HUES48 (cell line): ENCODE measurements at regions not wholly inside any gene's neighbourhood (a gene's known extent, or its start where the extent isn't known, plus 50 kb on each side); places are given as distances from the start of the nearest gene placed in this dataset.

Experiments used
- H3K27ac ChIP-seq: one replicate; pipeline ENCODE4 v1.7.0; 2013; ENCODE audit warnings: low read depth, low read length, inconsistent platforms
- H3K27me3 ChIP-seq: 2 replicates; pipeline ENCODE4 v1.6.1; 2013; ENCODE audit warnings: mild to moderate bottlenecking, low read length; ENCODE audit not compliant: control insufficient read depth, insufficient read depth
- H3K36me3 ChIP-seq: 2 replicates; pipeline ENCODE4 v1.6.1; 2013; ENCODE audit warnings: low read length; ENCODE audit not compliant: control insufficient read depth, insufficient read depth
- H3K4me1 ChIP-seq: 2 replicates; pipeline ENCODE4 v1.6.1; 2013; ENCODE audit warnings: mild to moderate bottlenecking, low read length; ENCODE audit not compliant: control insufficient read depth, insufficient read depth
- H3K4me3 ChIP-seq: 2 replicates; pipeline ENCODE4 v1.5.1; 2013; ENCODE audit warnings: mild to moderate bottlenecking, low read depth, low read length
- H3K9ac ChIP-seq: 2 replicates; pipeline ENCODE4 v1.6.1; 2013; ENCODE audit warnings: mild to moderate bottlenecking, low read depth, low read length, moderate library complexity
- H3K9me3 ChIP-seq: 2 replicates; pipeline ENCODE4 v1.6.1; 2013; ENCODE audit warnings: low read length; ENCODE audit not compliant: control insufficient read depth, insufficient read depth

DNA sequence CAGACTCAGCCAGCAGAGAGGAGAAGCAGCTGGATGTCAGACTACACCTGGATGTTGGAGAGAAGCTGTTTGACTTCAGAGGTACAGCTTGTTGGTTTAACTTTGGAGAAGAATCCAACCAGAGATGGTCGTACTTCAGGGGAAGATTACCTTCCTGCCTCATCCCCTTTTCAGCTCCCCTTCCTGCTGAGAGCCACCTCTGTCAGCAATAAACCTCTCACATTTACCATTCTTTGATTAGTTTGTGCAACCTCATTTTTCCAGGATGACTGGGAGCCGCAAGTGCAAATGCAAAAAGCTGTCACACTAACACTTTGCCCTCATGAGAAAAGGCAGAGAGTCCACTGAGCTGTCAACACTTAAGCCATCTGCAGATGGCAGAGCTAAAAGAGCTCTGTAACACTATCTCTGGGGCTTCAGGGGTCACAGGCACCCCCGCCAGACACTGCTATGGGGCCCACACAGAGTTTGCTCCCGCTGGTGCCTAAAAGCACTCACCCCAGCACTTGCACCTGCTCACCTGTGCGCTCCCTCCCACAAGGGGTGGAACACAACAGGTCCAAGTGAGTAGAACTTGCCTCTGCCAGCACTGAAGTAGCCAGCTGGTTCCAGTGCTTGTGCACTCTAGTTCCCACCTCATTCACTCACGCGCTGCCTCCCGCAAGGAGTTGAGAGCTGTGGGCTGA is 391.7 kb downstream of the METTL4 start:
- no peak overlapping the region for H3K27ac ChIP-seq
- H3K4me3 ChIP-seq = no peak overlapping the region
- no peaks in the 10 kb centered on the region for H3K36me3 ChIP-seq

DNA sequence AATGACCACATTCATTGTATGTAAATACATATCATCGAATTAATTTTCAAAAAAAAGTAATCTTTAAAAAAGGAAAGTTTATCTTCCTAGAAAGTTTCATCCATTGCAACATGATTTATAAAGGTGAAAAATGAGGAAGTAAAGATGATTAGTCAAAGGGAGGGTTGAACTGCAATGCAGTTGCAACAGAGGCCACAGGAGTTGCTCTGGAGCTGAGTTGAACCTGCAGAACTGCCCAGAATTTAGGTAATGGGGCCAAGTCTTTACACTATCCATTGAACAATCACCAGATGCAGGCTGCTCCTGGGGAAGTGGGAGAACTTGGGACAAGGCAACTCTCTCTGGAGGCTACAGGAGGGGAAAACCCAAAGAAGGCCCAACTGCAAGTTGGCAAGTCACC is 390.7 kb downstream of the METTL4 start:
- Histone ChIP-seq H3K4me3 (no peak overlapping the region), H3K27me3 (no peaks in the 10 kb centered on the region), H3K4me1 (no peaks in the 10 kb centered on the region), H3K27ac (no peak overlapping the region), H3K9me3 (no peaks in the 10 kb centered on the region), H3K9ac (no peak overlapping the region), H3K36me3 (no peaks in the 10 kb centered on the region)

More for the DNA sequence above, 391.7 kb downstream of the METTL4 start:
- no peaks in the 10 kb centered on the region for H3K27me3 ChIP-seq
- H3K9me3 ChIP-seq = no peaks in the 10 kb centered on the region
- H3K4me1 ChIP-seq = no peaks in the 10 kb centered on the region
- no peak overlapping the region for H3K9ac ChIP-seq

DNA sequence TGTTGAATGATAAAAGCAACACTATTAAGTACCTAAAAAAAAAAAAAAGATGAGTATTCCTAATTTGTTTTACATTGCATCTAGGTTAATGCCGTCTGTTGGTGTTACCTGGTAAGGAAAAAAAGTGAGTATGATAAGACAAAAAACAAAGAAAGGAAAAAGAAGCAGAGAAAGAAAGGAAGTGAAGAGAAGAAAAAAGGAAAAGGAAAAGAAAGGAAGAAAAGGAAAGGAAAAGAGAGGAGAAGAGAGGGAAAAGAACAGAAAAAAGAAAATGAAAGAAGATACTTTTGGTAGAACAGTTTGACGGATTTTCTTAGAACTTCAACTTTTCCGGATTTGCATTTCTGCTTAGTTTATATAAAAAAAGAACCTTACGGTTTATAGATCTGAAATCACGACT is 387.9 kb downstream of the METTL4 start:
- no peak overlapping the region for H3K4me3 ChIP-seq
- H3K27me3 ChIP-seq = no peaks in the 10 kb centered on the region
- H3K9ac ChIP-seq = no peak overlapping the region
- H3K4me1 ChIP-seq = no peaks in the 10 kb centered on the region
- no peaks in the 10 kb centered on the region for H3K36me3 ChIP-seq
- no peaks in the 10 kb centered on the region for H3K9me3 ChIP-seq
- H3K27ac ChIP-seq = no peak overlapping the region

DNA sequence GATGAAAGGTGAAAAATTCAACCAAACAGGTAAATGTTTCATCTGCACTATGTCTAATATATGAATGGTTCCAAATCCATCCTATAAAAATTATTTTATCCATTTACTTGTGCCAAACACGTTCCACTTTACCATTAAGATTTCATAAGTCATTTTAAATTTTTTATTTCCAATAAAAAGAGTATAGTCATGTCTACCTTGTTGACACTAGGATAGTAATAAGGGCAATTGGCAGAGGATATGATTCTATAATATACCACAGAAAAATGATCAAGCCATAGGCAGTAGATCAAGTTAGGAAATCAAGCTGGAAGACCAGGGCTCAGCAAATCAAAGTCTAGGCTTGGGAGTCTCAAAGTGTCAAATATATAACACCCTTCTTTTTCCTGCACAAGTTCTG is 384.3 kb downstream of the METTL4 start:
- Histone ChIP-seq H3K27ac (no peak overlapping the region), H3K9me3 (no peaks in the 10 kb centered on the region), H3K27me3 (no peaks in the 10 kb centered on the region), H3K9ac (no peak overlapping the region), H3K4me1 (no peaks in the 10 kb centered on the region), H3K4me3 (no peak overlapping the region), H3K36me3 (no peaks in the 10 kb centered on the region)

DNA sequence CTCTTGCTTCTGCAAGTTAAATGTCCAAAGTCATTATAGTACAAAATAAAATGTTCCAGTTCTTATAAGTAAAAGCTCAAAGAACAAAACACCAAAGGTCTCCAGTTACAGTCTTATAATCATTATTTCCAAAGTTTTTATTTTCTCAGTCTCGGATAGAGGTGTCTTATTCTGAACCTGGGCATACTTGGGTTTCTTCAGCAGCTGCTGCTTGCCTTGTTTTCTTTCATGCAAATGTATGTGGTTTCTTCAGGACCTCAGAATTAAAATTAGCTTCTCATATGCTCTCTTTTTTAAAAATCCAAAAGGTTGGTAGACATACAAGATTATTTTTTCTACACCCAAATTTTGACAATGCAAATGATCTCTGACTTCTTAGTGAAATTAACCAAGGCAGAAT is 383.0 kb downstream of the METTL4 start:
- Histone ChIP-seq H3K27me3 (no peaks in the 10 kb centered on the region), H3K4me3 (no peak overlapping the region), H3K9me3 (no peaks in the 10 kb centered on the region), H3K36me3 (no peaks in the 10 kb centered on the region), H3K4me1 (no peaks in the 10 kb centered on the region), H3K9ac (no peak overlapping the region), H3K27ac (no peak overlapping the region)

DNA sequence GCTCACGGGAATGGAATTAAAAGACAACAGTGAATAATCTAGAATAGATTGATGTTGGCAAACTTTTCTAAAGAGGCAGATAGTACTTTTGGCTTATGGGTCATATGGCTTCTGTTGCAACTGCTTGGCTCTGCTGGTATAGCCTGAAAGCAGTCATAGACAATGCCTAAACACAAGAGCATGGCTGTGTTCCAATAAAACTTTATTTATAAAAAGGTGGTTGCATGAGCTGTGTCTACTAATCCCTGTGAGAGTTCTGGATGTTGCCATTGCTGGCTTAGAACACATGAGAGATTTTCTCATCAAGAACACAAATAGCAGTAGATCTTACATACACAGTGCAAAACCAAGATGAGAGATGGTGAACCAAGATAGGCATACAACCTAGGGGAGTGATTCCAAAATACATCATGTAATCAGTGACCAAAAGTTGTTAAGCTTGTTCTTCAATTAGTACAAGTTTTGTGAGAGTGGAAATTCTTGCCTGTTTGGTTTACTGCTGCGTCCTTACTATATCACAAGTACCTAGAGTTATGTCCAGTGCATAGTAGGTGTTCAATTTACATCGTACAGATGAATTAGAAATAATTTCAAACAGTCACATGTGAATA is 380.0 kb downstream of the METTL4 start:
- no peak overlapping the region for H3K27ac ChIP-seq
- H3K9me3 ChIP-seq = peaks cover 4% of the 10 kb centered on the region; the same call in 1 of the 2 replicates
- no peak overlapping the region for H3K9ac ChIP-seq
- no peaks in the 10 kb centered on the region for H3K4me1 ChIP-seq
- H3K36me3 ChIP-seq = no peaks in the 10 kb centered on the region
- no peak overlapping the region for H3K4me3 ChIP-seq
- H3K27me3 ChIP-seq = no peaks in the 10 kb centered on the region

DNA sequence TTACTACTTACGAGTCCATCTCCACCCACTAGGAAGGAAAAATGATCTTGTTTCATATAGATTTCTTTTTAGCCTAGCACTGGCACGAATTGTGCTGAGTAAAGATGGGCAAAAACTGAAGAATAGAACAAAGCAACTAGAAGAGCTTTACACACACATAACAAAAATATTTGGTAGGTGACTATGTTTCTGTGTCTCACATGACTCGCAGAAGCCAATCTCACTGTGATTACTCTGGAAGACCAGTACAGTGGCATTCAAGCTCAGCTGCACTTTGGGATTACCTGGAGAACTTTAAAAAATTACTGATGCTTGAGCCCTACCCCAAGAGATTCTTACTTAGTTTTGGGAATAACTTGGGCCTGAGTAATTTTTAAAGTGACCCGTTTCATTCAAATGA is 378.7 kb downstream of the METTL4 start:
- H3K36me3 ChIP-seq = no peaks in the 10 kb centered on the region
- no peaks in the 10 kb centered on the region for H3K27me3 ChIP-seq
- peaks cover 4% of the 10 kb centered on the region; the same call in 1 of the 2 replicates for H3K9me3 ChIP-seq
- no peak overlapping the region for H3K27ac ChIP-seq
- H3K4me3 ChIP-seq = no peak overlapping the region
- H3K4me1 ChIP-seq = no peaks in the 10 kb centered on the region
- no peak overlapping the region for H3K9ac ChIP-seq

DNA sequence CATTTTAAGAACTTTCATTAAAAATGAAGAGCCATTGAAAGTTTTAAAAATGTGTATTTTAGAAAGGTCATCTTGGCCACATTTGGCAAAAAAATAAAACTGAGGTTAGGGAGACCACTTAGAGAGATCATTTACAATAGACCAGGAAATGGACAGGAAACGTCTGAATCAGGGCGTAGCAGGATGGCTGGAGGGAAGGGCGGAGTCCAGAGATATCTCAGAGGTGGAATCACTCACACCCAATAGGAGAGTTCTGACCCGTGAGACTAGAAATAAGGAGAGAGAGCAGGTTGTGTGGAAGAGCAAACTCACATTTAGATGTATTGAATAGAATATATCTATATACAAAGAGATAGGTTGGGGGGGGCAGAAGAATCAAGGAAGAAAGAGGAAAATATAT is 373.4 kb downstream of the METTL4 start:
- Histone ChIP-seq H3K36me3 (no peaks in the 10 kb centered on the region), H3K9ac (no peak overlapping the region), H3K4me3 (no peak overlapping the region), H3K27ac (no peak overlapping the region), H3K27me3 (no peaks in the 10 kb centered on the region), H3K4me1 (no peaks in the 10 kb centered on the region), H3K9me3 (peaks cover 4% of the 10 kb centered on the region; the same call in 1 of the 2 replicates)

DNA sequence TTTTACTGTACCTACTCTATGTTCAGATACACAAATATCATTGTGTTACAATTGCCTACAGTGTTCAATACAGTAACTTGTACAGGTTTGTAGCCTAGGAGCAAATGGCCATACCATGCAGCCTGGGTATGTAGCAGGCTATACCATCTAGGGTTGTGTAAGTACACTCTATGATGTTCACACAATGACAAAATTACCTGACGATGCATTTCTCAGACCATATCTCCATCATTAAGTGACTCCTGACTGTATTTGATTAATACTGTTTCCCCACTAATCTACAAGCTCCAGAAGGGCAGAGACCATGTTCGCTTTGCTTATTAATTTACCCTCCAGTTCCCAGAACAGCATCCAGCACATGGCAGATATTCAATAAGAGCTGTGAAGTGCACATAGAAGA is 372.2 kb downstream of the METTL4 start:
- Histone ChIP-seq H3K4me3 (no peak overlapping the region), H3K9ac (no peak overlapping the region), H3K4me1 (no peaks in the 10 kb centered on the region), H3K36me3 (no peaks in the 10 kb centered on the region), H3K27ac (no peak overlapping the region), H3K27me3 (no peaks in the 10 kb centered on the region), H3K9me3 (peaks cover 2% of the 10 kb centered on the region; the same call in 1 of the 2 replicates)

DNA sequence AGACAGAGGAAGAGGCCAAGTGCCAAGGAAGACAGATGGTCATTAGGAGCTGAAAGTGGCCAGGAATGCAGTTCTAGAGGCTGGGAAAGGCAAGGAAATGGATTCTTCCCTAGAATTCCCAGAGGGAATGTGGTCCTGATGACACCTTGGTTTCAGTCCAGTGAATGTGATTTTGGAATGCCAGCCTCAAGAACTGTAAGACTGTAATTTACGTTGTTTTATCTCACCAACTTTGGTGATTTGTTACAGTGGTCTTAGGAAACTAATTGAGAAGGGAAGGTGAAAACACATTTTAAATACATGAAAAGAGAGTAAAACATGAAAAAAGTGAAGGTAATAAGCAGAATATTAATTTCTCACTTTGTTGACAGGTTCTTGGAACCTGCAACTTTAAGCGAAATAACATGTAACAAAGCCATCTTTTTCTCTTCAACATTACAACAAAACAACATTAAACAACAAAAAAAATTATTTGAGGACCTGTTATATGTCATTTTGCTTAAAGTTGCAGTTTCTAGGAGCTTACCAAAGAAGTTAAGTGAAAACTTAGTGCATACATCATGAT is 370.2 kb downstream of the METTL4 start:
- H3K9me3 ChIP-seq = no peaks in the 10 kb centered on the region
- H3K4me3 ChIP-seq = no peak overlapping the region
- no peak overlapping the region for H3K9ac ChIP-seq
- H3K27ac ChIP-seq = no peak overlapping the region
- no peaks in the 10 kb centered on the region for H3K36me3 ChIP-seq
- no peaks in the 10 kb centered on the region for H3K4me1 ChIP-seq
- no peaks in the 10 kb centered on the region for H3K27me3 ChIP-seq

DNA sequence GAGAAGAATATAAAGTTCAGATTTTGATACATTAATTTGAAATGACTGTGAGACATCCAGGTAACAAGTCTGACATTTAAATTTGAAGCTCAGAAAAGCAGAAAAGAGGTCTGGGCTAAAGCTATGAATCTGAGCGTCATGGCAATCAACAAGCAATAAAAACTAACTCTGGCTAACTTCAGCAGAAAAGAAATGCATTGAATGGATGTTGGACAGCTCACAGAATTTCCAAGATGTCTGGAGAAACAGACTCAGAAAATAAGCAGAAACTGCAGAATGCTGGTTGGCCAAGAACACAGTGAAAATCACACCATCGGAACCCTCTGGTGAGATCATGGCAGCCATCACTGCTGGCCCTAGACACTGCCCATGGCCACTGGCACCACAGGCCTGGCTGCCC is 366.6 kb downstream of the METTL4 start:
- Histone ChIP-seq H3K27ac (no peak overlapping the region), H3K9me3 (no peaks in the 10 kb centered on the region), H3K9ac (no peak overlapping the region), H3K36me3 (no peaks in the 10 kb centered on the region), H3K4me1 (no peaks in the 10 kb centered on the region), H3K4me3 (no peak overlapping the region), H3K27me3 (no peaks in the 10 kb centered on the region)
